ENCODE measurements at regions not wholly inside any gene's neighbourhood (a gene's known extent, or its start where the extent isn't known, plus 50 kb on each side); places are given as distances from the start of the nearest gene placed in this dataset.

DNA sequence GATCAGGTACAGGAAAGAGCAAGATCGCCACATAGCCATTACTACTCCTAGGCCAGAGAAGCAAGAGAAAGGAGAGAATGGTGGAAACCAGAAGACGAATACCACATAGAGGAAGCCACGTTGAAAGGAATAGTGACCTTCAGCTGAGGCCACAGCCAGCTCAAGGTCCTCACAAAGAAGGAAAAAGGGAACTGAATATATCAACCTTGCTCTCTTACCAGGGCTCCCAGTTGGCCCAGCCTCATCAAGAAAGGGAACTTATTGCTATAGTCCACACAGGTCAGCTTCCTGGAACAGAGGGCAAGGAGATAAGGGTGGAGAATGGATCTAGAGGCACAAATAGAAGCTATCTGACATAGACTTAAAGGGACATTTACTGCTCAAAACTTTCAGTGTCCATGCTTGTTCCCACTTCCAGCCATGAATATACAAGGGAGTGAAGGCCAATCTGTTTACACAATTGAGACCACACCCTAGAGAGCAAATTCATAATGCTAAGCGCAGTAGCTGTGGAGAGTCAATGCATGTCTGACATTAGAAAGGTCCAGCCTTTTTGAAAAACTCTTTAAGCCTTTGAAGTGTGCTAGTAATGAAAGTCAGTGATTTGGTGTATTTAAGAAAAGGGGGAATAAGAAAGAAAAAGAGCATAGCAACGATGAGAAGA is 120.7 kb upstream of the ZC3H11B start:
- H4K5ac ChIP-seq (ENCODE audit: insufficient read length, low read depth, low read length), result no peak overlapping the region
- no peak overlapping the region for H3K27ac Mint-ChIP-seq
- H3K79me2 ChIP-seq (ENCODE audit: insufficient read depth, low read length), result no peaks in the 10 kb centered on the region
- no peaks in the 10 kb centered on the region; a peak in 1 of 7 replicates for H3K36me3 Mint-ChIP-seq (ENCODE audit: insufficient read depth in 1 of 3, low read depth in 3 of 3)
- no peak overlapping the region for H3K18ac ChIP-seq (ENCODE audit: insufficient read length, low read depth, low read length)
- no CpG with 5 or more reads among the region's 5 CpGs for WGBS (ENCODE audit: extremely low coverage, insufficient read length, low lambda C conversion rate)
- peaks cover 2 to 3% of the 10 kb centered on the region in 2 experiments; a peak in 3 of 5 replicates for H3K9me3 Mint-ChIP-seq
- no peak overlapping the region for H2AK5ac ChIP-seq (ENCODE audit: insufficient read length, low read length)
- H2BK12ac ChIP-seq (ENCODE audit: insufficient read length, low read depth, low read length), result no peak overlapping the region
- no peak for DNase-seq
- peaks cover 6% of the 10 kb centered on the region in 2 experiments for H3K4me1 Mint-ChIP-seq
- H3K4ac ChIP-seq (ENCODE audit: low read depth, low read length), result no peak overlapping the region
- H3K4me1 ChIP-seq (ENCODE audit: insufficient read depth, low read length), result no peaks in the 10 kb centered on the region
- no peak overlapping the region for H3K56ac ChIP-seq (ENCODE audit: insufficient read length, low read depth, low read length)
- H3K9ac ChIP-seq (ENCODE audit: extremely low read depth, insufficient read length, low read length), result no peak overlapping the region
- no peaks in the 10 kb centered on the region for H3K9me3 ChIP-seq (ENCODE audit: control insufficient read depth, low read depth, low read length)
- H3K14ac ChIP-seq (ENCODE audit: insufficient read depth, low read length), result no peak overlapping the region
- H3T11ph ChIP-seq (ENCODE audit: low read length), result no peak overlapping the region
- no peak overlapping the region for H2BK15ac ChIP-seq (ENCODE audit: low read depth, low read length)
- no peaks in the 10 kb centered on the region for H3K27me3 Mint-ChIP-seq (ENCODE audit: low read depth)
- H2BK20ac ChIP-seq (ENCODE audit: low read depth, low read length, poor library complexity, severe bottlenecking), result no peak overlapping the region
- no peak overlapping the region for H3K4me2 ChIP-seq (ENCODE audit: insufficient read depth, insufficient read length, low read length)
- H3K4me3 Mint-ChIP-seq, result no peak overlapping the region
- H4K91ac ChIP-seq (ENCODE audit: insufficient read length, low read depth, low read length), result no peak overlapping the region
- no peak overlapping the region for H2BK120ac ChIP-seq (ENCODE audit: low read depth, low read length, poor library complexity, severe bottlenecking)
- no peak overlapping the region for H3K27ac ChIP-seq (ENCODE audit: insufficient read length, low read depth, low read length)
- no peaks in the 10 kb centered on the region for H4K20me1 ChIP-seq (ENCODE audit: control insufficient read depth, insufficient read depth, insufficient read length)
- H3K27me3 ChIP-seq (ENCODE audit: insufficient read depth, low read length), result no peaks in the 10 kb centered on the region
- H2BK5ac ChIP-seq (ENCODE audit: insufficient read length, low read length), result no peak overlapping the region
- no peaks in the 10 kb centered on the region for H3K23me2 ChIP-seq (ENCODE audit: insufficient read length, low read depth, low read length, poor library complexity, severe bottlenecking)
- no peak overlapping the region for H4K8ac ChIP-seq (replicated peaks; ENCODE audit: insufficient read length, low read depth, low read length)
- H3K79me1 ChIP-seq (ENCODE audit: insufficient read depth, low read depth, low read length, poor library complexity, severe bottlenecking), result no peaks in the 10 kb centered on the region
- H3K23ac ChIP-seq (ENCODE audit: insufficient read length, low read depth, low read length), result no peak overlapping the region
- TF ChIP-seq, protein P1, sequence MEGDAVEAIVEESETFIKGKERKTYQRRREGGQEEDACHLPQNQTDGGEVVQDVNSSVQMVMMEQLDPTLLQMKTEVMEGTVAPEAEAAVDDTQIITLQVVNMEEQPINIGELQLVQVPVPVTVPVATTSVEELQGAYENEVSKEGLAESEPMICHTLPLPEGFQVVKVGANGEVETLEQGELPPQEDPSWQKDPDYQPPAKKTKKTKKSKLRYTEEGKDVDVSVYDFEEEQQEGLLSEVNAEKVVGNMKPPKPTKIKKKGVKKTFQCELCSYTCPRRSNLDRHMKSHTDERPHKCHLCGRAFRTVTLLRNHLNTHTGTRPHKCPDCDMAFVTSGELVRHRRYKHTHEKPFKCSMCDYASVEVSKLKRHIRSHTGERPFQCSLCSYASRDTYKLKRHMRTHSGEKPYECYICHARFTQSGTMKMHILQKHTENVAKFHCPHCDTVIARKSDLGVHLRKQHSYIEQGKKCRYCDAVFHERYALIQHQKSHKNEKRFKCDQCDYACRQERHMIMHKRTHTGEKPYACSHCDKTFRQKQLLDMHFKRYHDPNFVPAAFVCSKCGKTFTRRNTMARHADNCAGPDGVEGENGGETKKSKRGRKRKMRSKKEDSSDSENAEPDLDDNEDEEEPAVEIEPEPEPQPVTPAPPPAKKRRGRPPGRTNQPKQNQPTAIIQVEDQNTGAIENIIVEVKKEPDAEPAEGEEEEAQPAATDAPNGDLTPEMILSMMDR (conservative IDR thresholded peaks at IDR 0.05), result no peak
- no peak overlapping the region for H2AFZ ChIP-seq (ENCODE audit: low read length)

Data from H9 (cell line).